Activated CD4-positive, alpha-beta T cell treated with anti-CD3 and anti-CD28 coated beads, Interleukin-2, Interleukin-6, amounts not matched to agents 100 ng/mL and 50 ng/mL, durations not matched to agents 16 hours and 8 hours (primary cell): ENCODE measurements at regions not wholly inside any gene's neighbourhood (a gene's known extent, or its start where the extent isn't known, plus 50 kb on each side); places are given as distances from the start of the nearest gene placed in this dataset.
"Not testable (repeated sequence)": the region's sequence is repeated elsewhere in the genome, so short reads cannot be mapped to it uniquely, and the experiment has no call there.

Source experiments
- DNase-seq: peaks from one replicate; pipeline ENCODE4 v3.0.0-alpha.2; 2020

GRCh38 chr15:96586901-96587300, 256.4 kb downstream of the NR2F2 start:
- DNase-seq = no peak

- no peak for DNase-seq
Observed at GRCh38 chr15:96589864-96590263, 259.4 kb downstream of the NR2F2 start.

DNA sequence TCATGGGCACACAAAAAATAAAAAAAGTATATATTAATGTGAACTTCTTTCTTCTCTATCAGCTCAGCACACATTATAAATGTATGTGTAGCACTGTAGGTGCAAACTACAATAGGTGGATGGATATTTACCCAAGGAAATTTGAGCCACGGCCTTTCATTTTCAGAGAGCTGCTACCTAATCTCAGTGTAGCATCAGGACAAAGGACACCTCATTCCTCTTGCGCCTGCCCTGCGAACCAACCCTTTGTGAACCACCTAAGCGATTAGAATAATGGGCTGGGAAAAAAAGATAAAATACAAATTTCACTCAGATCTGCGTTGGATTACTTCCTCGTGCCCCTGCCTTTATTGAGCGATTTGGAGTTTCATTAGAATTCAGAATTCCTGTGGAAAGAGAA, 263.2 kb downstream of the NR2F2 start:
- DNase-seq = no peak

- DNase-seq = no peak
Observed at GRCh38 chr15:96595951-96596350, 265.5 kb downstream of the NR2F2 start.

DNA sequence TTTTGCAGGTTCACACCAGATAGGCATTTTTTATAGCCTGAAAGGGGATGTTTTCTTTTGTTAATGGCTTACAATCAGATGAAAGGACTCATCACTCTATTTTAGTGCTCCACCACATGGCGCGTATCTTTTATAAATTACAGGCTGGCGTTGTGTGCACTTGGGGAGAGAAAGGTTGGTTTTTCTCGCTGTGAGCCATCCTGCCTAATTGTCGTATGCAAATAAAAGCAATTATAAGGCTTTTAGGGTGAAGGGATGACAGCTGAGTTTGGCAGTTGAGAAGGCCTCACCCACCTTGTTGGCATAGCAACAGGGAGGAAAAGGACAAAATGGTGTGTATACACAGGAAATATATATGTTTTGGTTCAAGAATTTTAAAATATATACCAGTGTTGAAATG, 268.0 kb downstream of the NR2F2 start:
- no peak for DNase-seq

DNA sequence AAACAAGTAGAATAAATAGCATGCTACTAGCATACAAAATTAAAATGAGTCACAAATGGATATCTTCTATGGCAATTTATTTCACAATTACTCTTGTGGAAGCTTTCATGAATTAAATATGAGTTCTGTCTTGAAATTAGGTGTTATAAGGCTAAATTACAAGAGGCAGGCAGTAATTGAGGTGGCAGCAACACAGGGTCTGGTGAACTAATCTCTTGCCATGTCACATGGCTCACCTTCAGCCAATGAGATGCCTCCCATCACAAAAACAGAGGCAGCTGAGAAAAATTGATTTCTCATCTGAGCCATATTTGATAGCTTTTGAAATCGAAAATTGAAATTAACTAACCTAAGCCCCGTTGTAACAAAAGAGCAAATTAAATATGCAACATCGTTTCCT, 268.8 kb downstream of the NR2F2 start:
- no peak for DNase-seq

GRCh38 chr15:96600350-96600749, 269.9 kb downstream of the NR2F2 start:
- DNase-seq = no peak

DNA sequence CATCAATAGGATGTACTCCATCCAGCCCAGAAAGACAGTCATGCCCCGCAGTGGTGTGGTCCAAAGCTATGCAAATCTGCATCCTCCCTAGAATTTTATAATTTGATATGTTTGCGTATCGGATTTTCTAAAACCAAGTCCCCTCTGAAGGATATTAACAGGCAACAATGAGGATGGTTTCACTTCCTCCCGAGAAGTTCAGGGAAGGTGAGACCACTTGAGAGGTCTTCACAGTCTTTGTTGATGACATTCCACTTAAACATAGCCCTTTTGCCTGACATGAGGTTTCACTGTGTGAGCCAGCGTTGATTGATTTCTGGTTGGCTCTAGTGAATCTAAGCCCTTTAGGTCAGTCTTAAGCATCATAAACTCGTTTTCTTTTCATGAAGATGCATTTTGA, 276.1 kb downstream of the NR2F2 start:
- DNase-seq = no peak

DNA sequence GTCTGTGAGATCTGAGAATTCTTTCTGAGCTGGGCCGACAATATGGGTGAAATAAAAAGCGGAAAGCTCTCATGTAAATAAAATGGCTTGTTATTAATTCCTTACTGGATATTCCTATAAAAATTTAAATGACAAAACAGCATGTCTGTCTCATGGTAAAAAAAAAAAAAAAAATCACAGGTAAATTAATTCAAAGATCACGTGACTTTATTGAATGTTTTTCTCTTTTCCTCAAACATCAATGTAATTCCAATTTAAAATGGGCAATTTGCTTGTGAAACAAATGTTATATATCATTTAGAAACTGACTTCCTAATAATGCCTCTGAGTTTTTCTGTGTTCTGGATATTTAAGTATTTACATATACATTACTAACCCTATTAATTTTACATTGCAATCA, 280.3 kb downstream of the NR2F2 start:
- DNase-seq = no peak

DNA sequence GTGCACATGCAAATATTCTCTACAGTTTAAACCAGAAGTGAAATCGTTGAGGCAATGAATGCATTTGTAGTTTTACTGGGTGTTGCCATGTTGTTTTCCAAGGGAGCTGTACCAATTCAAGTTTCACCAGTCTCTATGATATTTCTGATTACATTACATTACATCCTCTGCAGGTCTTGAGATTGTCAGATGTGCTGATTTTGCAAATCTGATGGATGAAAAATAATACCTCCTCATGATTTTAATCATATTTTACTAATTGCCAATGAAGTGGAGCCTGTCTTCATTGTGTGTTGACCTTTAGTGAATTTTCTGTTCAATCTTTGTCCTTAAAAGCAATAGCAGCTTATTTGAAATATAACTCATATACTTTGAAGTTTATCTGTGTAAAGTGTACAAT, 282.4 kb downstream of the NR2F2 start:
- DNase-seq = no peak

GRCh38 chr15:96619174-96619573, 288.7 kb downstream of the NR2F2 start:
- DNase-seq = no peak

DNA sequence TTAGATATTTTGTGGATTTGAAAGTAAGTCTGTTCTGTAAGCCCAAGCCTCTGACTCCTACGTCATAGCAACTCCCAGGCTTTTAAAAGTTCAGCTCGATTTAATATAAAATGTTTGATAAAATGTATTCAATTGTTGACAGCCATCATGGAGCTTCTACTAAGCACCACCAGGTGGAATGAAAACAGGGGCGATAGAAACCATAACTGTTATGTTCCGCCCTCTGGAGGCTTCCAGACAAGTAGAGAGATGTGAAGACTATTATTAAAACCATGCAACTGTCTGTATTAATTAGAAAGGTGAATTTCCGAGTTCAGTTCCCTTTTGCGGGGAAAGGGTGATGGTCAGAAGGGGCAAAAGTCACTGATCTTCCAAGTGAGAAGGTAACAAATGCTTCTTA, 292.2 kb downstream of the NR2F2 start:
- no peak for DNase-seq

- no peak for DNase-seq
Observed at GRCh38 chr15:96625256-96625655, 294.8 kb downstream of the NR2F2 start.

DNA sequence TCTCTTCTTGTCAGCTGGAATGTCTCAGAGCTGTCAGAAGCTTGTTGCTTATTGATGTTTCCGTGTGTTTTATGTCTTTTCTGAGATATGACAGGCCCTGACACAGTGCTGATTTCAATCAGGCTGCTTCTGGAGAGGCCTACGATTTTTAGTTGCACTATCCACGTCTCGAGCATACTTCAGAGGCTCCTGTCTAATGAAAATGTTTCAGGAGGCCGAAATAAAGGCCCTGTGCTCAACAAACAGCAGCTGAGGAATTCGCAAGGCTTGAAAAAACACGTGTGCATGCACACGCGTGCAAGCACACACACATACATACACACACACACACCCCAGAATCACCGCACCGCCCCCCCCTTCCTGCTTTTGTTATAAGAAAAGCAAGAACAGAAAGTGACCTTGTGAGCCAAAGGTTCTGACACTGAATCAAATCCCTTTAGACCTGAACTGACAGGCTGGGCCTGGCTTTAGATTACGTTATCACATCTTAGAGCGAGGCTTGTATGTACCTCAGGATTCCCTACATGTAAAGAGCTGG, 296.6 kb downstream of the NR2F2 start:
- no peak for DNase-seq

DNA sequence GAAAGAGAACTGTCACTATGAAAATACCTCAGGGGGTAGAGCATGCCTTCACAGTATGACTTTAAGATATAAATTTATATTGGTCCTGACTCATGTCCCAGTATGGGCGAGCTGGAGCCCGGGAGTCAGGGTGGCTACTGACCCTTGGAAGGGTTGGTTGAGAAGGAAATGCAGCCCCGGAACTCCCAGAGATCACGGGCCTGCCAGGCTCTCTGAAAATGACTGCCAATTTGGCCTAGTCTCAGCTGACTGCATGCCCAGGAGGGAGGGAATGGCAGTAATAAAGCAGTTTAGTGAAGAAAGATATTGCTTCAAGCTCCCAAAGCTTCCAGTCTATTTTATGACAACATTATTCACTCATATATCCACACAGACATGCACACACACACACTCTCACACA, 299.0 kb downstream of the NR2F2 start:
- no peak for DNase-seq

DNA sequence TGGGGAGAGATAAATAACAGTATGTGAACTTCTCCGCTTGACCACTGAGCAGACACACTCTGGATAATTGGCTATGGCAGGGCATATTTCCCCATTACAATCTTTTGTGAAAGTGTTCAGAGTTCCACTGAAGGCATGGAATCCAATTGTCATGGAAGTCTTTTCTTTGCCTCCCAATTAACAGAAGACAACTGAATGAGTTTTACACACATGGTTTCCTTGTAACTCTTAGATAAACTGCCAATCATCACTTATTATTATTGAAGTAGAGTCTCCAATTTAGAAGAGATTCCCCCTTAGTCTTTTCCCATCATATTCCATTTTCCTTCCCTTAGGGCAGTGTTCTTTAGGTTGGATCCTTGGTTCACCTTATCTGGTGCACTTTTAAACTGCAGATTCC, 308.3 kb downstream of the NR2F2 start:
- DNase-seq = no peak

GRCh38 chr15:96645796-96646195, 315.3 kb downstream of the NR2F2 start:
- DNase-seq = no peak

DNA sequence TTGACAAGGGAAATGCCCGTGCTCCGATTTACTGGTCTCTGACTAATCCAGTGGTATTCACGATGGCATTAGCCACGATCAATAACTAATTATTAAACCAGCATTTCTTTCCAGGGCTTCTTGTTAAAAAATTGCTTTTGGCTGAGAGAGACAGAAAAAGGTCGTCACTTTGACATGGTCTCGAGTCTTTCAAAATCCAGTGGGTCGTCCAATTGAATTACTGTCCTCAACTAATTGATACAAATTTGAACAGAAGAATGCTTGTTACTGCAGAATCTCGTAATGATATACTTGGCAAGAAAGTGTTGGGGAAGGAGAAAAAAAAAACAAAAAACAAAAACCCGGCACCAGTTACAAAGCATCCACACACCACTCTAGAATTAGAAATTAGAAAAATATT, 318.4 kb downstream of the NR2F2 start:
- DNase-seq = no peak

GRCh38 chr15:96657096-96657495, 326.6 kb downstream of the NR2F2 start:
- no peak for DNase-seq

GRCh38 chr15:96666979-96667378, 336.5 kb downstream of the NR2F2 start:
- DNase-seq = not testable (repeated sequence)

GRCh38 chr15:96670389-96670788, 339.9 kb downstream of the NR2F2 start:
- DNase-seq = no peak

GRCh38 chr15:96672629-96673028, 342.1 kb downstream of the NR2F2 start:
- no peak for DNase-seq

DNA sequence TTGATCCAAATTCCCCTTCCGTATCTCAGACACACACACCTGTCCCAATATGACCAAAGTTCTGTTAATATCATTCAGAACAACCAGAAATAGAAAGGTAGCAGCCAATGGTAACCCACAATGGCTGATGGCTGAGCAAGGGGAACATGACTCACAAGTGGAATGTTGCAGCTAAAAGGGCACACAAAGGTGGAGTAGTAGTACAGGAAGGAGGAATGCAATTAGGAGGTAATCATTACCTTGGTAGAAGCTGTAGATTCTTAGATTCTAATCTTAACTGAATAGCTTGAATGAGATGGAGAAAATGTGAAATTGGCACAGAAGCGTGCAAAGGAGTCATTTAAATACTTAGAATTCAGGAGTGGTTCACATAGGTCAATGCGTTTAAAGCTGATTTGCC, 347.9 kb downstream of the NR2F2 start:
- DNase-seq = no peak

DNA sequence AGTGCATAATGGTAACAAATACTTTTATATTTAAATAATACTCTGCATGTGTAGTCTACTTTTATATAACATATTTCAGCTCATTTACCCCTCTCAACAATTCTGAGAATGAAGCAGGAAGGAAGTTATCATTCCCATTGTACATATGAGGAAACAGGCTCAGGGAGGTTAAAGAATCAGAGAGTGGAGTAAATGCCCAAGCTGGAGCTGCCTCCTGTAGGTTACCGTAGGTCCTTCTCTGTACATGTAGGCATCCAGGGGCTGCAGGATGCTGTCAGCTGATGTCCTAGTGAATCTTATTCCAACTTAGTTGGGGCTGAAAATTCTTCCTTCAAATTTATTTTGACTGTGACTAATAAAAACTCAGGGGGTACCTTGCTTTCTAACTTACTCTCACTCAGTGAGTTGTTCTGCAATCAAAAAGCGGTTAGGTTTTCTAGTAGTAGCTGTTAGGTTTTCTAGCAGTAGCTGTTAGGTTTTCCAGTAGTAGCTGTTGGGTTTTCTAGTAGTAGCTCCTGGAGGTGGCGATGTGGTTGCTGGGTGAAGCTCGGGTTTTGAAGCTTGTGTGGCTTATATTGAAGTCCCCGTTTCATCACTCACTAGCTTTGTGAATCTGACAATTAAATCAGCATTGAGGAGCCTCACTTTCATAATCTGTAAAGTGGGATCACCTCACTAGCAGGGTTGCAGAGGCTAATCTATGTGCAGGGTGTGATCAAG, 357.0 kb downstream of the NR2F2 start:
- DNase-seq = no peak

- DNase-seq = no peak
Observed at GRCh38 chr15:96690733-96691132, 360.2 kb downstream of the NR2F2 start.
